ENCODE measurements at regions not wholly inside any gene's neighbourhood (a gene's known extent, or its start where the extent isn't known, plus 50 kb on each side); places are given as distances from the start of the nearest gene placed in this dataset.

DNA sequence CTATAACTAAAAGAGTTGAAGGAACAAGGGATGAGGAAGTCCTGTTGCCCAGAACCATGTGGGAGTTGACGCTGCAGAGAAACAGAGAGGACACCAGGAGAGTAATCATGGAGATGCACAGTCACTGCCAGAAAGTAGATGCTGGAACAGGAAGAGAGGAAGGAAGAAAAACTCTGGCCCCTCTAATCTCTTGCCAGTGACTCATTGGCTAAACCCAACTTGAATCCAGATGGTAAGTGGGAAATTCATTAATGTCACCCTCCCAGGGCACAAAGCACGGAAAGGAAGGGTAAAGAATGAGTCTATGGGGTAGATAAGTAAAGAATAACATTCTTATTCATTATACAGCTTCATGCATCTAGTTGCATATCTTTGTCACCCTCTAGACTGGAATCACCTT lies 631.9 kb downstream of the PRELID2 start:
- TF ChIP-seq, protein P1, sequence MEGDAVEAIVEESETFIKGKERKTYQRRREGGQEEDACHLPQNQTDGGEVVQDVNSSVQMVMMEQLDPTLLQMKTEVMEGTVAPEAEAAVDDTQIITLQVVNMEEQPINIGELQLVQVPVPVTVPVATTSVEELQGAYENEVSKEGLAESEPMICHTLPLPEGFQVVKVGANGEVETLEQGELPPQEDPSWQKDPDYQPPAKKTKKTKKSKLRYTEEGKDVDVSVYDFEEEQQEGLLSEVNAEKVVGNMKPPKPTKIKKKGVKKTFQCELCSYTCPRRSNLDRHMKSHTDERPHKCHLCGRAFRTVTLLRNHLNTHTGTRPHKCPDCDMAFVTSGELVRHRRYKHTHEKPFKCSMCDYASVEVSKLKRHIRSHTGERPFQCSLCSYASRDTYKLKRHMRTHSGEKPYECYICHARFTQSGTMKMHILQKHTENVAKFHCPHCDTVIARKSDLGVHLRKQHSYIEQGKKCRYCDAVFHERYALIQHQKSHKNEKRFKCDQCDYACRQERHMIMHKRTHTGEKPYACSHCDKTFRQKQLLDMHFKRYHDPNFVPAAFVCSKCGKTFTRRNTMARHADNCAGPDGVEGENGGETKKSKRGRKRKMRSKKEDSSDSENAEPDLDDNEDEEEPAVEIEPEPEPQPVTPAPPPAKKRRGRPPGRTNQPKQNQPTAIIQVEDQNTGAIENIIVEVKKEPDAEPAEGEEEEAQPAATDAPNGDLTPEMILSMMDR (IDR thresholded peaks at IDR 0.05): no peak
- Mint-ChIP-seq H3K27me3 (ENCODE audit: unreplicated experiment) (no peaks in the 10 kb centered on the region), H3K36me3 (ENCODE audit: unreplicated experiment) (no peaks in the 10 kb centered on the region), H3K9me3 (ENCODE audit: unreplicated experiment) (no peaks in the 10 kb centered on the region), H3K27ac (ENCODE audit: unreplicated experiment) (no peak overlapping the region), H3K4me1 (ENCODE audit: unreplicated experiment) (peaks cover 12% of the 10 kb centered on the region), H3K4me3 (ENCODE audit: unreplicated experiment) (no peak overlapping the region)
- no peak for DNase-seq (ENCODE audit: extremely low spot score, unreplicated experiment)

DNA sequence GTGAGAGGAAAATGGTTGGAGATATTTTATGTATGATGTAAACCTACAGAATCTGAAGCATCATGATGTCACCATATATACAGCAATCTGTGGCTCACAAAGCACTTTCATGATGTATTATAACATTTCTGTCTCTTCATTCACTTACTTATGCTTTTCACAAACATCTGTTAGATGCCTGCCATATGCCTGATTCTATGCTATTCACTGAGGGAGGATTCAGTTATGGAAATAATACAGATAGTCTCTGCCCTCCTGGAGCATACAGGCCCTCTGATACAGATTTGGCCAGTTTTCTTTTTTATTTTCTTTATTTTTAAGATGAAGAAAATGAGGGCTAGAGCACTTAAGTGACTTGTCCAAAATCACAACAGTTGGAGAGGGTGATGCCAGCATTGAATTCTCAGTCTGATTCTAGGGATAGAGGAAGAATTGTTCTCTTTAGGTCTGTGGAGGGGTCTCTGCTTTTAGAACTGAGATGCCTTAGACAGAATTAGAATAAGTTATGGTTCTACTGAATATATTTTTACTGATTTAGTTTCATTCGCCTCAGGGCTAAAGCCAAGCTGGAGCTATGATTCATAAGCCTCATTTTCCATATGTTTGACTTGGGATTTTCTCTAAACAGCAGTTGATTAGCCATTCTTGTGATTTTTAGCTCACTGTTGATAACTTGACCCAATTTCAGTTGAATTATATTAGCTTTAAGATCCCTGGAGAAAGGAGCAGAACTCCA lies 636.4 kb downstream of the PRELID2 start:
- H3K9me3 Mint-ChIP-seq (ENCODE audit: unreplicated experiment): peaks cover 3% of the 10 kb centered on the region
- no peak overlapping the region for H3K4me3 Mint-ChIP-seq (ENCODE audit: unreplicated experiment)
- peaks cover 10% of the 10 kb centered on the region for H3K4me1 Mint-ChIP-seq (ENCODE audit: unreplicated experiment)
- no peaks in the 10 kb centered on the region for H3K27me3 Mint-ChIP-seq (ENCODE audit: unreplicated experiment)
- no peak for DNase-seq (ENCODE audit: extremely low spot score, unreplicated experiment)
- peak overlapping the region; percentile 50 for H3K27ac Mint-ChIP-seq (ENCODE audit: unreplicated experiment)
- TF ChIP-seq, protein P1 (IDR thresholded peaks at IDR 0.05): no peak
- no peaks in the 10 kb centered on the region for H3K36me3 Mint-ChIP-seq (ENCODE audit: unreplicated experiment)

DNA sequence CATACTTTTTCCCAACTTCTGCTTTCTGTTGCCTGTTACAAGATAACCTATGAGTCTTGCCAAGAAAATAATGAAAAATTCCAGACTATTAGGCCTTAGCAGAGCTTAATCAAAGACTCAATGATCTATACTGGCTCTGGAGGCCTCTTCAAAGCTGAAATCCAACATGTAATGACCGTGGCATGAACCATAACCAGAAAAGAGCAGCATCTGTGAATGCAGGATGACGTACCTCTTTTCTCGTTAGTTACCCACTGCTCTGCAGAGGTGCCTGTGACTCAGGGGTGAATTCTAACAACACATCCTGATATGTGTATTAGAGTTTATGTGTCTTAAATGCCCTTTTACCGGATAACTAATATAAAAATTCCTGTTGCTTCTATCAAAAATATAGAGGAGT lies 645.4 kb downstream of the PRELID2 start:
- TF ChIP-seq, protein P1 (IDR thresholded peaks at IDR 0.05): no peak
- Mint-ChIP-seq H3K4me1 (ENCODE audit: unreplicated experiment) (no peaks in the 10 kb centered on the region), H3K36me3 (ENCODE audit: unreplicated experiment) (no peaks in the 10 kb centered on the region), H3K27me3 (ENCODE audit: unreplicated experiment) (no peaks in the 10 kb centered on the region), H3K9me3 (ENCODE audit: unreplicated experiment) (no peaks in the 10 kb centered on the region), H3K27ac (ENCODE audit: unreplicated experiment) (no peak overlapping the region), H3K4me3 (ENCODE audit: unreplicated experiment) (no peak overlapping the region)
- DNase-seq (ENCODE audit: extremely low spot score, unreplicated experiment): no peak

DNA sequence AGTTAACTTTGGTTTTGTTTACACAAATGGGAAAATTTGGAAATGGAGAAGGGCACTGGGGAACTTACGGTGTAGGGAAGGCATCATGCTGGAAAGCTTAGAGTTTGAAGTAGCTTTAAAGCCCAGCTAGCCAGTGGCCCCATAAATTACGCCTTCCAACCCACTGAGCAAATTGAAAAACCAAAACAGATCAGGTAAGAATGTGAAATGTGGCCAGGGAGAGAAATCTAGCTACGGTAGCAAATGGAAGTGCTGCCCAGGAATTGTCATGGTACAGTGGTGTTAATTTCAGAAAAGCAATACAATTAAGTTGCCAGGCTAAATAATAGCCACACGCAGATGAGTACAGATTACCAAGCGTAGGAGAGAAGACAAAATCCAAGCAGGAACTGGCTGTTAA lies 654.8 kb downstream of the PRELID2 start:
- H3K9me3 Mint-ChIP-seq (ENCODE audit: unreplicated experiment): no peaks in the 10 kb centered on the region
- no peaks in the 10 kb centered on the region for H3K36me3 Mint-ChIP-seq (ENCODE audit: unreplicated experiment)

More for the DNA sequence above, 654.8 kb downstream of the PRELID2 start:
- TF ChIP-seq, protein P1 (IDR thresholded peaks at IDR 0.05): no peak
- peaks cover 16% of the 10 kb centered on the region for H3K4me1 Mint-ChIP-seq (ENCODE audit: unreplicated experiment)
- no peak overlapping the region for H3K27ac Mint-ChIP-seq (ENCODE audit: unreplicated experiment)
- no peak overlapping the region for H3K4me3 Mint-ChIP-seq (ENCODE audit: unreplicated experiment)
- no peaks in the 10 kb centered on the region for H3K27me3 Mint-ChIP-seq (ENCODE audit: unreplicated experiment)
- DNase-seq (ENCODE audit: extremely low spot score, unreplicated experiment): no peak
